Neural progenitor cell (in vitro differentiated cells): ENCODE measurements at regions not wholly inside any gene's neighbourhood (a gene's known extent, or its start where the extent isn't known, plus 50 kb on each side); places are given as distances from the start of the nearest gene placed in this dataset.
"Not testable (repeated sequence)": the region's sequence is repeated elsewhere in the genome, so short reads cannot be mapped to it uniquely, and the experiment has no call there.

Experiments
- DNase-seq: peaks from one replicate; pipeline ENCODE4 v3.0.0-alpha.2; 2016; ENCODE audit warnings: low spot score
- H2AFZ ChIP-seq: fragments of 200-600 bp; sonication (generic); replicated peaks from 2 replicates; pipeline ENCODE4 v1.6.1; 2016; ENCODE audit warnings: antibody characterized with exemption
- H3F3A ChIP-seq: fragments of 200-600 bp; sonication (generic); 2 replicates; pipeline ENCODE4 v1.6.1; 2016; ENCODE audit warnings: antibody characterized with exemption, low read depth
- H3K27ac ChIP-seq: fragments of 200-600 bp; sonication (generic); 2 replicates; pipeline ENCODE4 v1.5.1; 2016; ENCODE audit warnings: mild to moderate bottlenecking
- H3K27me3 ChIP-seq: fragments of 200-600 bp; sonication (generic); 2 replicates; pipeline ENCODE4 v1.6.1; 2016; ENCODE audit warnings: mild to moderate bottlenecking, moderate library complexity
- H3K36me3 ChIP-seq: fragments of 200-600 bp; sonication (generic); 2 replicates; pipeline ENCODE4 v1.5.1; 2016
- H3K4me1 ChIP-seq: fragments of 200-600 bp; sonication (generic); 2 replicates; pipeline ENCODE4 v1.6.1; 2016; ENCODE audit warnings: mixed run types
- H3K4me2 ChIP-seq: fragments of 200-600 bp; sonication (generic); 2 replicates; pipeline ENCODE4 v1.6.1; 2016
- H3K4me3 ChIP-seq: fragments of 200-600 bp; sonication (generic); 2 replicates; pipeline ENCODE4 v1.5.1; 2016
- H3K79me2 ChIP-seq: fragments of 200-600 bp; sonication (generic); 2 replicates; pipeline ENCODE4 v1.6.1; 2016; ENCODE audit warnings: low read depth
- H3K9ac ChIP-seq: fragments of 200-600 bp; sonication (generic); 2 replicates; pipeline ENCODE4 v1.6.1; 2016
- H3K9me3 ChIP-seq: fragments of 200-600 bp; sonication (generic); 2 replicates; pipeline ENCODE4 v1.5.1; 2016; ENCODE audit warnings: low read depth
- H4K20me1 ChIP-seq: fragments of 200-600 bp; sonication (generic); 2 replicates; pipeline ENCODE4 v1.6.1; 2016; ENCODE audit warnings: low read depth
- H3K27ac Mint-ChIP-seq: 3 replicates; pipeline ENCODE4 v1.8.0; 2021; ENCODE audit warnings: mixed read lengths
- H3K27me3 Mint-ChIP-seq: 2 replicates; pipeline ENCODE4 v1.8.0; 2022; ENCODE audit warnings: low read depth, mild to moderate bottlenecking, inconsistent platforms, moderate library complexity, mixed read lengths; ENCODE audit not compliant: insufficient read depth
- H3K36me3 Mint-ChIP-seq: 3 replicates; pipeline ENCODE4 v1.8.0; 2021; ENCODE audit warnings: mixed read lengths
- H3K4me1 Mint-ChIP-seq: 3 replicates; pipeline ENCODE4 v1.8.0; 2021; ENCODE audit warnings: mixed read lengths
- H3K4me3 Mint-ChIP-seq: 3 replicates; pipeline ENCODE4 v1.8.0; 2021; ENCODE audit warnings: mild to moderate bottlenecking, moderate library complexity, mixed read lengths
- H3K9me3 Mint-ChIP-seq: 3 replicates; pipeline ENCODE4 v1.8.0; 2020; ENCODE audit warnings: mixed read lengths
- EZH2 ChIP-seq: fragments of 200-600 bp; sonication (generic); IDR thresholded peaks from 2 replicates; pipeline ENCODE4 v1.6.1; 2017; ENCODE audit warnings: antibody characterized with exemption, mild to moderate bottlenecking, moderate library complexity
- EZH2phosphoT487 ChIP-seq: fragments of 200-600 bp; sonication (generic); IDR thresholded peaks from 2 replicates; pipeline ENCODE4 v1.6.1; 2017; ENCODE audit warnings: antibody characterized with exemption
- TF ChIP-seq, protein P1 (sequence below): fragments of 200-600 bp; sonication (generic); IDR thresholded peaks from 2 replicates; pipeline ENCODE4 v1.5.1; 2017; ENCODE audit warnings: antibody characterized with exemption, mild to moderate bottlenecking

GRCh38 chr14:104406831-104407230 lies 172.7 kb upstream of the C14orf180 start:
- Mint-ChIP-seq H3K9me3 (peaks cover 12% of the 10 kb centered on the region), H3K27me3 (peaks cover 2% of the 10 kb centered on the region), H3K36me3 (no peaks in the 10 kb centered on the region), H3K27ac (no peak overlapping the region), H3K4me3 (no peak overlapping the region), H3K4me1 (no peaks in the 10 kb centered on the region)
- Histone ChIP-seq H3K4me1 (no peaks in the 10 kb centered on the region), H3F3A (no peaks in the 10 kb centered on the region), H3K4me3 (no peak overlapping the region), H3K4me2 (no peak overlapping the region), H3K27me3 (no peaks in the 10 kb centered on the region), H3K27ac (no peak overlapping the region), H4K20me1 (no peaks in the 10 kb centered on the region), H3K79me2 (no peaks in the 10 kb centered on the region), H3K36me3 (no peaks in the 10 kb centered on the region), H2AFZ (no peak overlapping the region), H3K9me3 (no peaks in the 10 kb centered on the region), H3K9ac (no peak overlapping the region)
- no peak for DNase-seq
- TF ChIP-seq, protein P1, sequence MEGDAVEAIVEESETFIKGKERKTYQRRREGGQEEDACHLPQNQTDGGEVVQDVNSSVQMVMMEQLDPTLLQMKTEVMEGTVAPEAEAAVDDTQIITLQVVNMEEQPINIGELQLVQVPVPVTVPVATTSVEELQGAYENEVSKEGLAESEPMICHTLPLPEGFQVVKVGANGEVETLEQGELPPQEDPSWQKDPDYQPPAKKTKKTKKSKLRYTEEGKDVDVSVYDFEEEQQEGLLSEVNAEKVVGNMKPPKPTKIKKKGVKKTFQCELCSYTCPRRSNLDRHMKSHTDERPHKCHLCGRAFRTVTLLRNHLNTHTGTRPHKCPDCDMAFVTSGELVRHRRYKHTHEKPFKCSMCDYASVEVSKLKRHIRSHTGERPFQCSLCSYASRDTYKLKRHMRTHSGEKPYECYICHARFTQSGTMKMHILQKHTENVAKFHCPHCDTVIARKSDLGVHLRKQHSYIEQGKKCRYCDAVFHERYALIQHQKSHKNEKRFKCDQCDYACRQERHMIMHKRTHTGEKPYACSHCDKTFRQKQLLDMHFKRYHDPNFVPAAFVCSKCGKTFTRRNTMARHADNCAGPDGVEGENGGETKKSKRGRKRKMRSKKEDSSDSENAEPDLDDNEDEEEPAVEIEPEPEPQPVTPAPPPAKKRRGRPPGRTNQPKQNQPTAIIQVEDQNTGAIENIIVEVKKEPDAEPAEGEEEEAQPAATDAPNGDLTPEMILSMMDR = no peak
- TF ChIP-seq EZH2 = no peak
- no peak for TF ChIP-seq EZH2phosphoT487

- Histone ChIP-seq H3K27me3 (no peaks in the 10 kb centered on the region), H3K9ac (no peak overlapping the region), H3K4me1 (peaks cover 23% of the 10 kb centered on the region), H2AFZ (no peak overlapping the region), H3K36me3 (no peaks in the 10 kb centered on the region), H3F3A (peaks cover 7% of the 10 kb centered on the region), H3K79me2 (no peaks in the 10 kb centered on the region), H3K4me3 (no peak overlapping the region), H3K4me2 (no peak overlapping the region), H3K9me3 (no peaks in the 10 kb centered on the region), H4K20me1 (no peaks in the 10 kb centered on the region), H3K27ac (no peak overlapping the region)
- no peak overlapping the region for H3K4me3 Mint-ChIP-seq
- H3K9me3 Mint-ChIP-seq = peaks cover 4% of the 10 kb centered on the region
- TF ChIP-seq EZH2 = no peak
- TF ChIP-seq EZH2phosphoT487 = no peak
- TF ChIP-seq, protein P1 = no peak
- DNase-seq = no peak
- H3K27me3 Mint-ChIP-seq = peaks cover 2% of the 10 kb centered on the region
- no peaks in the 10 kb centered on the region for H3K36me3 Mint-ChIP-seq
- no peak overlapping the region for H3K27ac Mint-ChIP-seq
- peaks cover 25% of the 10 kb centered on the region for H3K4me1 Mint-ChIP-seq
These were observed 163.2 kb upstream of the C14orf180 start for GRCh38 chr14:104416383-104416782.

- Histone ChIP-seq H4K20me1 (no peaks in the 10 kb centered on the region), H3K9me3 (no peaks in the 10 kb centered on the region), H3F3A (peaks cover 7% of the 10 kb centered on the region), H3K27me3 (no peaks in the 10 kb centered on the region), H3K4me2 (peak overlapping the region; percentile 60), H3K4me3 (no peak overlapping the region), H3K79me2 (no peaks in the 10 kb centered on the region), H3K36me3 (no peaks in the 10 kb centered on the region), H3K9ac (no peak overlapping the region), H2AFZ (peak overlapping the region; percentile 44), H3K27ac (peak overlapping the region; percentile 56), H3K4me1 (peaks cover 50% of the 10 kb centered on the region)
- Mint-ChIP-seq H3K36me3 (no peaks in the 10 kb centered on the region), H3K9me3 (no peaks in the 10 kb centered on the region), H3K27me3 (peaks cover 4% of the 10 kb centered on the region), H3K4me3 (no peak overlapping the region), H3K27ac (peak overlapping the region; percentile 1), H3K4me1 (peaks cover 42% of the 10 kb centered on the region)
- TF ChIP-seq, protein P1 = no peak
- TF ChIP-seq EZH2 (no peak), EZH2phosphoT487 (no peak)
- no peak for DNase-seq
These were observed 159.6 kb upstream of the C14orf180 start for GRCh38 chr14:104419865-104420505.

GRCh38 chr14:104420523-104420922 lies 159.0 kb upstream of the C14orf180 start:
- H3K36me3 Mint-ChIP-seq, DNase-seq, H3K4me3 ChIP-seq, H3F3A ChIP-seq, H3K9me3 Mint-ChIP-seq, H3K79me2 ChIP-seq, H3K27me3 Mint-ChIP-seq, H3K4me3 Mint-ChIP-seq, H2AFZ ChIP-seq, H3K9me3 ChIP-seq, H3K27me3 ChIP-seq, H4K20me1 ChIP-seq, H3K9ac ChIP-seq, H3K36me3 ChIP-seq: not testable (repeated sequence)
- Mint-ChIP-seq H3K4me1 (peaks cover 43% of the 10 kb centered on the region), H3K27ac (peak overlapping the region; percentile 13)
- peak overlapping the region; percentile 60 for H3K4me2 ChIP-seq
- H3K4me1 ChIP-seq = peaks cover 50% of the 10 kb centered on the region
- H3K27ac ChIP-seq = peak overlapping the region; percentile 56
